ENCODE measurements at regions not wholly inside any gene's neighbourhood (a gene's known extent, or its start where the extent isn't known, plus 50 kb on each side); places are given as distances from the start of the nearest gene placed in this dataset.

- Histone ChIP-seq H3K9me3 (no peaks in the 10 kb centered on the region), H3K27me3 (replicated peaks; ENCODE audit: control insufficient read depth, insufficient read depth, low read length) (no peaks in the 10 kb centered on the region), H3K4me1 (peaks cover 41% of the 10 kb centered on the region), H3K36me3 (ENCODE audit: control insufficient read depth, insufficient read depth, low read length) (no peaks in the 10 kb centered on the region), H3K4me3 (ENCODE audit: low read depth, low read length) (no peak overlapping the region)
- CTCF ChIA-PET: no interaction called here
- Mint-ChIP-seq H3K27ac (ENCODE audit: unreplicated experiment) (no peak overlapping the region), H3K9me3 (ENCODE audit: unreplicated experiment) (peaks cover 17% of the 10 kb centered on the region), H3K36me3 (ENCODE audit: insufficient read depth, unreplicated experiment) (no peaks in the 10 kb centered on the region), H3K4me3 (ENCODE audit: unreplicated experiment) (no peak overlapping the region), H3K4me1 (ENCODE audit: low read depth, unreplicated experiment) (peaks cover 47% of the 10 kb centered on the region), H3K27me3 (ENCODE audit: insufficient read depth, unreplicated experiment) (no peaks in the 10 kb centered on the region)
- intact Hi-C loops (cut with micrococcal nuclease; ENCODE audit: unreplicated experiment): no loop called here
- POLR2A ChIA-PET: no interaction called here
- BruUV-seq (replicated peaks): no TSS peak
- peak in 1 of 2 experiments; percentile 26 for DNase-seq
- no peak for TF ChIP-seq CTCF (IDR thresholded peaks at IDR 0.05; ENCODE audit: insufficient read depth in 1 of 2, low read depth in 1 of 2, low read length in 1 of 2, severe bottlenecking in 1 of 2, unreplicated experiment in 1 of 2)
These were observed 142.6 kb upstream of the CXADR start for GRCh38 chr21:17370263-17370662.

GRCh38 chr21:17370916-17371315 is 141.9 kb upstream of the CXADR start:
- no peaks in the 10 kb centered on the region for H3K27me3 Mint-ChIP-seq (ENCODE audit: insufficient read depth, unreplicated experiment)
- intact Hi-C loops (cut with micrococcal nuclease; ENCODE audit: unreplicated experiment): no loop called here

GRCh38 chr21:17371450-17371849 is 141.4 kb upstream of the CXADR start:
- Mint-ChIP-seq H3K9me3 (ENCODE audit: unreplicated experiment) (peaks cover 20% of the 10 kb centered on the region), H3K4me1 (ENCODE audit: low read depth, unreplicated experiment) (peaks cover 48% of the 10 kb centered on the region), H3K4me3 (ENCODE audit: unreplicated experiment) (peak overlapping the region; percentile 37), H3K36me3 (ENCODE audit: insufficient read depth, unreplicated experiment) (no peaks in the 10 kb centered on the region), H3K27me3 (ENCODE audit: insufficient read depth, unreplicated experiment) (no peaks in the 10 kb centered on the region), H3K27ac (ENCODE audit: unreplicated experiment) (peak overlapping the region; percentile 55)
- peaks cover 41% of the 10 kb centered on the region for H3K4me1 ChIP-seq
- TF ChIP-seq CTCF (IDR thresholded peaks at IDR 0.05; ENCODE audit: insufficient read depth in 1 of 2, low read depth in 1 of 2, low read length in 1 of 2, severe bottlenecking in 1 of 2, unreplicated experiment in 1 of 2): no peak
- no peaks in the 10 kb centered on the region for H3K27me3 ChIP-seq (replicated peaks; ENCODE audit: control insufficient read depth, insufficient read depth, low read length)
- H3K36me3 ChIP-seq (ENCODE audit: control insufficient read depth, insufficient read depth, low read length): no peaks in the 10 kb centered on the region
- H3K4me3 ChIP-seq (ENCODE audit: low read depth, low read length): no peak overlapping the region
- intact Hi-C loops (cut with micrococcal nuclease; ENCODE audit: unreplicated experiment): no loop called here
- H3K9me3 ChIP-seq: no peaks in the 10 kb centered on the region
- no TSS peak for BruUV-seq (replicated peaks)
- POLR2A ChIA-PET: no interaction called here
- CTCF ChIA-PET: no interaction called here
- no peak for DNase-seq

More at GRCh38 chr21:17370916-17371315, 141.9 kb upstream of the CXADR start:
- DNase-seq: no peak
- Histone ChIP-seq H3K4me1 (peaks cover 41% of the 10 kb centered on the region), H3K4me3 (ENCODE audit: low read depth, low read length) (no peak overlapping the region), H3K27me3 (replicated peaks; ENCODE audit: control insufficient read depth, insufficient read depth, low read length) (no peaks in the 10 kb centered on the region), H3K36me3 (ENCODE audit: control insufficient read depth, insufficient read depth, low read length) (no peaks in the 10 kb centered on the region), H3K9me3 (no peaks in the 10 kb centered on the region)
- POLR2A ChIA-PET: no interaction called here
- Mint-ChIP-seq H3K36me3 (ENCODE audit: insufficient read depth, unreplicated experiment) (no peaks in the 10 kb centered on the region), H3K9me3 (ENCODE audit: unreplicated experiment) (peaks cover 20% of the 10 kb centered on the region), H3K27ac (ENCODE audit: unreplicated experiment) (peak overlapping the region; percentile 55), H3K4me3 (ENCODE audit: unreplicated experiment) (peak overlapping the region; percentile 37), H3K4me1 (ENCODE audit: low read depth, unreplicated experiment) (peaks cover 48% of the 10 kb centered on the region)
- CTCF ChIA-PET: no interaction called here
- no peak for TF ChIP-seq CTCF (IDR thresholded peaks at IDR 0.05; ENCODE audit: insufficient read depth in 1 of 2, low read depth in 1 of 2, low read length in 1 of 2, severe bottlenecking in 1 of 2, unreplicated experiment in 1 of 2)
- no TSS peak for BruUV-seq (replicated peaks)
